ENCODE measurements at regions not wholly inside any gene's neighbourhood (a gene's known extent, or its start where the extent isn't known, plus 50 kb on each side); places are given as distances from the start of the nearest gene placed in this dataset.
"Not testable (repeated sequence)": the region's sequence is repeated elsewhere in the genome, so short reads cannot be mapped to it uniquely, and the experiment has no call there.

- ATAC-seq, result no peak
- H3K36me3 ChIP-seq (ENCODE audit: low read depth), result no peaks in the 10 kb centered on the region
- no peak overlapping the region for H3K4me3 ChIP-seq
- intact Hi-C loops (cut with DNase I, micrococcal nuclease), result no loop called here
- H3K4me1 ChIP-seq (ENCODE audit: low read depth), result no peaks in the 10 kb centered on the region
- TF ChIP-seq CTCF (IDR thresholded peaks at IDR 0.05), result no peak
- no peaks in the 10 kb centered on the region for H3K9me3 ChIP-seq
- DNase-seq, result no peak
Measured at GRCh38 chr5:72682561-72682960, 133.9 kb upstream of the TNPO1 start.

GRCh38 chr5:72681781-72682180, 134.7 kb upstream of the TNPO1 start:
- intact Hi-C loops (cut with DNase I, micrococcal nuclease), result no loop called here
- no peaks in the 10 kb centered on the region for H3K4me1 ChIP-seq (ENCODE audit: low read depth)
- H3K9me3 ChIP-seq, result no peaks in the 10 kb centered on the region
- ATAC-seq, result no peak
- no peaks in the 10 kb centered on the region for H3K36me3 ChIP-seq (ENCODE audit: low read depth)
- no peak for TF ChIP-seq CTCF (IDR thresholded peaks at IDR 0.05)
- no peak overlapping the region for H3K4me3 ChIP-seq
- no peak for DNase-seq

- H3K4me3 ChIP-seq, result no peak overlapping the region
- H3K36me3 ChIP-seq (ENCODE audit: low read depth), result no peaks in the 10 kb centered on the region
- intact Hi-C loops (cut with DNase I, micrococcal nuclease), result no loop called here
- TF ChIP-seq CTCF (IDR thresholded peaks at IDR 0.05), result no peak
- ATAC-seq (no peak), DNase-seq (no peak)
- H3K9me3 ChIP-seq, result no peaks in the 10 kb centered on the region
- no peaks in the 10 kb centered on the region for H3K4me1 ChIP-seq (ENCODE audit: low read depth)
Measured at GRCh38 chr5:72677447-72677846, 139.0 kb upstream of the TNPO1 start.

- H3K36me3 ChIP-seq (ENCODE audit: low read depth); H3K4me1 ChIP-seq (ENCODE audit: low read depth); H3K4me3 ChIP-seq; DNase-seq; H3K9me3 ChIP-seq; ATAC-seq; intact Hi-C loops (cut with DNase I, micrococcal nuclease): not testable (repeated sequence)
Measured at GRCh38 chr5:72676831-72677230, 139.6 kb upstream of the TNPO1 start.

GRCh38 chr5:72673623-72674022, 142.8 kb upstream of the TNPO1 start:
- no peaks in the 10 kb centered on the region for H3K9me3 ChIP-seq
- intact Hi-C loops (cut with DNase I, micrococcal nuclease), result no loop called here
- DNase-seq (no peak), ATAC-seq (no peak)
- no peaks in the 10 kb centered on the region for H3K36me3 ChIP-seq (ENCODE audit: low read depth)
- H3K4me1 ChIP-seq (ENCODE audit: low read depth), result no peaks in the 10 kb centered on the region
- no peak overlapping the region for H3K4me3 ChIP-seq
- no peak for TF ChIP-seq CTCF (IDR thresholded peaks at IDR 0.05)

- Histone ChIP-seq H3K4me3 (no peak overlapping the region), H3K9me3 (no peaks in the 10 kb centered on the region), H3K36me3 (ENCODE audit: low read depth) (no peaks in the 10 kb centered on the region), H3K4me1 (ENCODE audit: low read depth) (no peaks in the 10 kb centered on the region)
- DNase-seq (no peak), ATAC-seq (no peak)
- intact Hi-C loops (cut with DNase I, micrococcal nuclease), result no loop called here
- no peak for TF ChIP-seq CTCF (IDR thresholded peaks at IDR 0.05)
Measured at GRCh38 chr5:72673180-72673579, 143.3 kb upstream of the TNPO1 start.
